ENCODE measurements at regions not wholly inside any gene's neighbourhood (a gene's known extent, or its start where the extent isn't known, plus 50 kb on each side); places are given as distances from the start of the nearest gene placed in this dataset.
A peak's percentile ranks its signal among the peaks of the same experiment; 100 is the strongest.

- Histone ChIP-seq H3K4me3 (ENCODE audit: insufficient read length, low read depth) (no peak overlapping the region), H3K9me3 (ENCODE audit: insufficient read depth, low read length) (no peaks in the 10 kb centered on the region), H3K9ac (ENCODE audit: insufficient read length, low read depth) (no peak overlapping the region), H3K27me3 (ENCODE audit: insufficient read depth, insufficient read length) (no peaks in the 10 kb centered on the region), H3K36me3 (ENCODE audit: insufficient read depth, insufficient read length, low read length) (no peaks in the 10 kb centered on the region), H3K4me1 (ENCODE audit: insufficient read depth, insufficient read length) (no peaks in the 10 kb centered on the region)
- no peak for TF ChIP-seq SUZ12 (IDR thresholded peaks at IDR 0.05; ENCODE audit: extremely low read depth, insufficient read depth, insufficient read length)
- TF ChIP-seq YY1 (IDR thresholded peaks at IDR 0.05; ENCODE audit: insufficient read depth, insufficient read length): no peak
- no peak for TF ChIP-seq ZNF274 (IDR thresholded peaks at IDR 0.05; ENCODE audit: low read depth, low read length)
- DNase-seq (ENCODE audit: low read depth, low spot score): no peak
These were observed 56.3 kb downstream of the SOX14 start for GRCh38 chr3:137820366-137820765.

- H3K9ac ChIP-seq (ENCODE audit: insufficient read length, low read depth): no peak overlapping the region
- H3K4me3 ChIP-seq (ENCODE audit: insufficient read length, low read depth): no peak overlapping the region
- TF ChIP-seq YY1 (IDR thresholded peaks at IDR 0.05; ENCODE audit: insufficient read depth, insufficient read length) (no peak), ZNF274 (IDR thresholded peaks at IDR 0.05; ENCODE audit: low read depth, low read length) (no peak), SUZ12 (IDR thresholded peaks at IDR 0.05; ENCODE audit: extremely low read depth, insufficient read depth, insufficient read length) (no peak)
- no peak for DNase-seq (ENCODE audit: low read depth, low spot score)
- peaks cover 2% of the 10 kb centered on the region for H3K4me1 ChIP-seq (ENCODE audit: insufficient read depth, insufficient read length)
- H3K36me3 ChIP-seq (ENCODE audit: insufficient read depth, insufficient read length, low read length): no peaks in the 10 kb centered on the region
- no peaks in the 10 kb centered on the region for H3K27me3 ChIP-seq (ENCODE audit: insufficient read depth, insufficient read length)
- peaks cover 8% of the 10 kb centered on the region; the same call in 1 of the 2 replicates for H3K9me3 ChIP-seq (ENCODE audit: insufficient read depth, low read length)
These were observed 71.0 kb downstream of the SOX14 start for GRCh38 chr3:137835096-137835495.

GRCh38 chr3:137845194-137845593, 81.1 kb downstream of the SOX14 start:
- TF ChIP-seq YY1 (IDR thresholded peaks at IDR 0.05; ENCODE audit: insufficient read depth, insufficient read length) (no peak), ZNF274 (IDR thresholded peaks at IDR 0.05; ENCODE audit: low read depth, low read length) (no peak), SUZ12 (IDR thresholded peaks at IDR 0.05; ENCODE audit: extremely low read depth, insufficient read depth, insufficient read length) (no peak)
- DNase-seq (ENCODE audit: low read depth, low spot score): no peak
- H3K4me3 ChIP-seq (ENCODE audit: insufficient read length, low read depth): no peak overlapping the region

GRCh38 chr3:137845666-137846065, 81.6 kb downstream of the SOX14 start:
- Histone ChIP-seq H3K36me3 (ENCODE audit: insufficient read depth, insufficient read length, low read length) (no peaks in the 10 kb centered on the region), H3K27me3 (ENCODE audit: insufficient read depth, insufficient read length) (peaks cover 10% of the 10 kb centered on the region), H3K9me3 (ENCODE audit: insufficient read depth, low read length) (no peaks in the 10 kb centered on the region), H3K4me3 (ENCODE audit: insufficient read length, low read depth) (no peak overlapping the region), H3K4me1 (ENCODE audit: insufficient read depth, insufficient read length) (peaks cover 3% of the 10 kb centered on the region), H3K9ac (ENCODE audit: insufficient read length, low read depth) (no peak overlapping the region)
- no peak for DNase-seq (ENCODE audit: low read depth, low spot score)
- TF ChIP-seq SUZ12 (IDR thresholded peaks at IDR 0.05; ENCODE audit: extremely low read depth, insufficient read depth, insufficient read length) (no peak), ZNF274 (IDR thresholded peaks at IDR 0.05; ENCODE audit: low read depth, low read length) (no peak), YY1 (IDR thresholded peaks at IDR 0.05; ENCODE audit: insufficient read depth, insufficient read length) (no peak)

More at GRCh38 chr3:137845194-137845593, 81.1 kb downstream of the SOX14 start:
- H3K4me1 ChIP-seq (ENCODE audit: insufficient read depth, insufficient read length): peaks cover 3% of the 10 kb centered on the region
- no peaks in the 10 kb centered on the region for H3K9me3 ChIP-seq (ENCODE audit: insufficient read depth, low read length)
- H3K36me3 ChIP-seq (ENCODE audit: insufficient read depth, insufficient read length, low read length): no peaks in the 10 kb centered on the region
- no peak overlapping the region for H3K9ac ChIP-seq (ENCODE audit: insufficient read length, low read depth)
- peaks cover 10% of the 10 kb centered on the region for H3K27me3 ChIP-seq (ENCODE audit: insufficient read depth, insufficient read length)

- H3K4me3 ChIP-seq (ENCODE audit: insufficient read length, low read depth): no peak overlapping the region
- no peaks in the 10 kb centered on the region for H3K4me1 ChIP-seq (ENCODE audit: insufficient read depth, insufficient read length)
- no peaks in the 10 kb centered on the region for H3K36me3 ChIP-seq (ENCODE audit: insufficient read depth, insufficient read length, low read length)
- H3K9ac ChIP-seq (ENCODE audit: insufficient read length, low read depth): no peak overlapping the region
- peaks cover 4% of the 10 kb centered on the region for H3K27me3 ChIP-seq (ENCODE audit: insufficient read depth, insufficient read length)
- no peaks in the 10 kb centered on the region for H3K9me3 ChIP-seq (ENCODE audit: insufficient read depth, low read length)
- TF ChIP-seq SUZ12 (IDR thresholded peaks at IDR 0.05; ENCODE audit: extremely low read depth, insufficient read depth, insufficient read length): no peak
- TF ChIP-seq ZNF274 (IDR thresholded peaks at IDR 0.05; ENCODE audit: low read depth, low read length): no peak
- no peak for TF ChIP-seq YY1 (IDR thresholded peaks at IDR 0.05; ENCODE audit: insufficient read depth, insufficient read length)
- no peak for DNase-seq (ENCODE audit: low read depth, low spot score)
These were observed 88.3 kb downstream of the SOX14 start for GRCh38 chr3:137852391-137852830.

- DNase-seq (ENCODE audit: low read depth, low spot score): peak; percentile 91
- TF ChIP-seq ZNF274 (IDR thresholded peaks at IDR 0.05; ENCODE audit: low read depth, low read length) (no peak), SUZ12 (IDR thresholded peaks at IDR 0.05; ENCODE audit: extremely low read depth, insufficient read depth, insufficient read length) (no peak), YY1 (IDR thresholded peaks at IDR 0.05; ENCODE audit: insufficient read depth, insufficient read length) (no peak)
- H3K4me1 ChIP-seq (ENCODE audit: insufficient read depth, insufficient read length): no peaks in the 10 kb centered on the region
- H3K4me3 ChIP-seq (ENCODE audit: insufficient read length, low read depth): no peak overlapping the region
- H3K9ac ChIP-seq (ENCODE audit: insufficient read length, low read depth): no peak overlapping the region
- no peaks in the 10 kb centered on the region for H3K27me3 ChIP-seq (ENCODE audit: insufficient read depth, insufficient read length)
- no peaks in the 10 kb centered on the region for H3K9me3 ChIP-seq (ENCODE audit: insufficient read depth, low read length)
- no peaks in the 10 kb centered on the region for H3K36me3 ChIP-seq (ENCODE audit: insufficient read depth, insufficient read length, low read length)
These were observed 90.6 kb downstream of the SOX14 start for GRCh38 chr3:137854533-137855261.

GRCh38 chr3:137866001-137866400, 101.9 kb downstream of the SOX14 start:
- no peak overlapping the region for H3K9ac ChIP-seq (ENCODE audit: insufficient read length, low read depth)
- H3K27me3 ChIP-seq (ENCODE audit: insufficient read depth, insufficient read length): no peaks in the 10 kb centered on the region
- H3K9me3 ChIP-seq (ENCODE audit: insufficient read depth, low read length): peaks cover 41% of the 10 kb centered on the region; the same call in 1 of the 2 replicates
- no peak for TF ChIP-seq SUZ12 (IDR thresholded peaks at IDR 0.05; ENCODE audit: extremely low read depth, insufficient read depth, insufficient read length)
- TF ChIP-seq ZNF274 (IDR thresholded peaks at IDR 0.05; ENCODE audit: low read depth, low read length): no peak
- TF ChIP-seq YY1 (IDR thresholded peaks at IDR 0.05; ENCODE audit: insufficient read depth, insufficient read length): no peak
- no peaks in the 10 kb centered on the region for H3K36me3 ChIP-seq (ENCODE audit: insufficient read depth, insufficient read length, low read length)
- no peak overlapping the region for H3K4me3 ChIP-seq (ENCODE audit: insufficient read length, low read depth)
- no peak for DNase-seq (ENCODE audit: low read depth, low spot score)
- H3K4me1 ChIP-seq (ENCODE audit: insufficient read depth, insufficient read length): peaks cover 6% of the 10 kb centered on the region

Measured in NT2/D1 (cell line).